K562 (cell line): ENCODE measurements at regions not wholly inside any gene's neighbourhood (a gene's known extent, or its start where the extent isn't known, plus 50 kb on each side); places are given as distances from the start of the nearest gene placed in this dataset.

Source experiments
- ATAC-seq: fragments of 200-7000 bp; cut with Tn5 transposase; 3 replicates; pipeline ENCODE4 v1.9.1; 2020; ENCODE audit warnings: moderate library complexity
- BruUV-seq: library from RNA; stranded (reverse); fragments of 400-500 nt; replicated peaks from 2 replicates; lab custom pipeline; 2021; lab: Mats Ljungman, UMichigan
- CTCF ChIA-PET: fragments of 300-600 bp; formaldehyde crosslinking; extraction: SDS; loops from one replicate; lab custom pipeline; 2021; ENCODE audit warnings: low intra/inter-chr PET ratio; lab: Yijun Ruan, JAX
- POLR2A ChIA-PET: fragments of 300-600, 350-650 bp; sonication (Branson Sonifier 250); formaldehyde crosslinking; extraction: SDS; loops from one replicate; lab custom pipeline; 2021; ENCODE audit warnings: antibody characterized with exemption, inconsistent platforms; lab: Yijun Ruan, JAX
- DNase-seq, 4 experiments: peaks; one replicate each; pipeline versions ENCODE4 v3.0.0 to v3.0.0-alpha.2; 2011 to 2018; ENCODE audit warnings: low spot score in 3 of 4, mixed read lengths in 3 of 4; ENCODE audit errors: extremely low read depth in 1 of 4
- FAIRE-seq: peaks from 2 replicates; lab custom pipeline; 2011; peaks lifted over from hg19 to GRCh38; lab: Jason Lieb, UNC
- H2AFZ ChIP-seq: 2 replicates; pipeline ENCODE4 v1.6.0; 2011; ENCODE audit warnings: low read depth, low read length, control low read depth, inconsistent platforms
- H3K27ac ChIP-seq: fragments of 200-600 bp; 3 replicates; pipeline ENCODE4 v1.8.0; 2011; ENCODE audit warnings: low read depth, mild to moderate bottlenecking, control low read depth, inconsistent platforms, low read length, moderate library complexity, mixed read lengths; ENCODE audit errors: extremely low read depth
- H3K27me3 ChIP-seq, 2 experiments: fragments of 300-600 bp in 1 of 2; 2 replicates in 1 of 2; 3 replicates in 1 of 2; pipeline versions ENCODE4 v1.6.0 to v1.8.0; 2011; ENCODE audit warnings: inconsistent platforms in 2 of 2, low read length in 2 of 2, mild to moderate bottlenecking in 1 of 2, mixed read lengths in 1 of 2, moderate library complexity in 1 of 2; ENCODE audit not compliant: control insufficient read depth in 2 of 2, insufficient read depth in 2 of 2
- H3K36me3 ChIP-seq: fragments of 300-600 bp; 3 replicates; pipeline ENCODE4 v1.8.0; 2011; ENCODE audit warnings: mild to moderate bottlenecking, low read length, inconsistent platforms; ENCODE audit not compliant: control insufficient read depth, insufficient read depth
- H3K4me1 ChIP-seq, 2 experiments: fragments of 200-600 bp in 1 of 2; replicated peaks in 1 of 2; 2 replicates in 1 of 2; 3 replicates in 1 of 2; pipeline versions ENCODE4 v1.5.1 to v1.8.0; 2011; ENCODE audit warnings: inconsistent platforms in 2 of 2, low read length in 2 of 2, mild to moderate bottlenecking in 1 of 2, mixed read lengths in 1 of 2, moderate library complexity in 1 of 2; ENCODE audit not compliant: control insufficient read depth in 2 of 2, insufficient read depth in 2 of 2
- H3K4me2 ChIP-seq: 2 replicates; pipeline ENCODE4 v1.6.1; 2011; ENCODE audit warnings: low read length, control low read depth, inconsistent platforms, mixed read lengths; ENCODE audit not compliant: insufficient read depth
- H3K4me3 ChIP-seq: fragments of 200-600 bp; sonication (generic), shearing (Covaris generic); 2 replicates; pipeline ENCODE4 v1.5.1; 2016; ENCODE audit warnings: control low read depth, inconsistent platforms
- H3K79me2 ChIP-seq: fragments of 200-600 bp; 3 replicates; pipeline ENCODE4 v1.8.0; 2011; ENCODE audit warnings: low read length, inconsistent platforms; ENCODE audit not compliant: control insufficient read depth, insufficient read depth
- H3K9ac ChIP-seq, 2 experiments: 2 replicates each; pipeline versions ENCODE4 v1.6.0 to v1.6.1; 2011; ENCODE audit warnings: low read depth in 2 of 2, low read length in 2 of 2, control low read depth in 1 of 2, inconsistent platforms in 1 of 2, mild to moderate bottlenecking in 1 of 2, mixed read lengths in 1 of 2; ENCODE audit not compliant: insufficient read depth in 1 of 2
- H3K9me1 ChIP-seq: one replicate; pipeline ENCODE4 v1.6.0; 2011; ENCODE audit warnings: inconsistent platforms, mild to moderate bottlenecking, low read length, moderate library complexity; ENCODE audit not compliant: control insufficient read depth, insufficient read depth
- H3K9me3 ChIP-seq: replicated peaks from 2 replicates; pipeline ENCODE4 v1.5.1; 2011; ENCODE audit warnings: low read depth, low read length, inconsistent platforms; ENCODE audit not compliant: control insufficient read depth, insufficient read depth
- H4K20me1 ChIP-seq: replicated peaks from 2 replicates; pipeline ENCODE4 v1.6.1; 2011; ENCODE audit warnings: low read length, inconsistent platforms, mixed read lengths; ENCODE audit not compliant: control insufficient read depth, insufficient read depth
- ARID3A ChIP-seq: IDR thresholded peaks from 2 replicates; pipeline ENCODE4 v1.6.1; 2012; ENCODE audit warnings: low read depth, low read length, improper control_type of control experiment, borderline replicate concordance
- ATF1 ChIP-seq, 2 experiments: fragments of 450-650 bp in 1 of 2; IDR thresholded peaks; 2 replicates each; pipeline ENCODE4 v1.6.1; 2016; ENCODE audit warnings: missing compliant biosample characterization in 1 of 2, missing genetic modification characterization in 1 of 2
- FOSL1 ChIP-seq: fragments of 200-800 bp; sonication (Bioruptor generic); conservative IDR thresholded peaks from 2 replicates; pipeline ENCODE4 v1.6.1; 2016; ENCODE audit warnings: missing genetic modification characterization, missing compliant biosample characterization
- JUN ChIP-seq, 2 experiments: sonication (generic) in 1 of 2; formaldehyde crosslinking in 1 of 2; IDR thresholded peaks; 2 replicates each; pipeline versions ENCODE4 v1.6.1 to v1.8.0; 2012 to 2022; ENCODE audit warnings: borderline replicate concordance in 2 of 2, mild to moderate bottlenecking in 2 of 2, improper control_type of control experiment in 1 of 2, low read depth in 1 of 2, low read length in 1 of 2, missing genetic modification reagents in 1 of 2
- MTF1 ChIP-seq: fragments of 250-450 bp; sonication (Bioruptor Pico); IDR thresholded peaks from 2 replicates; pipeline ENCODE4 v1.9.0; 2021; ENCODE audit warnings: moderate library complexity, mild to moderate bottlenecking, inconsistent platforms, borderline replicate concordance
- MXI1 ChIP-seq: IDR thresholded peaks from 2 replicates; pipeline ENCODE4 v1.6.1; 2011; ENCODE audit warnings: low read depth, mild to moderate bottlenecking, improper control_type of control experiment, low read length
- PTTG1 ChIP-seq: fragments of 450-650 bp; IDR thresholded peaks from 2 replicates; pipeline ENCODE4 v1.6.1; 2016; ENCODE audit warnings: low read depth, mild to moderate bottlenecking, missing genetic modification characterization, missing compliant biosample characterization
- RBM15 ChIP-seq: fragments of 200-400 bp; formaldehyde crosslinking; IDR thresholded peaks from 2 replicates; pipeline ENCODE4 v1.6.1; 2018; ENCODE audit warnings: mild to moderate bottlenecking, low read length, moderate library complexity; ENCODE audit not compliant: insufficient read depth
- RREB1 ChIP-seq: fragments of 250-450 bp; sonication (Bioruptor Pico); IDR thresholded peaks from 2 replicates; pipeline ENCODE4 v1.4.0; 2020
- SMARCA4 ChIP-seq: fragments of 450-650 bp; IDR thresholded peaks from 2 replicates; pipeline ENCODE4 v1.6.1; 2016
- ZNF239 ChIP-seq: fragments of 250-450 bp; sonication (Bioruptor Pico); IDR thresholded peaks from 2 replicates; pipeline ENCODE4 v1.4.0; 2020; ENCODE audit warnings: mild to moderate bottlenecking
- ZNF668 ChIP-seq: fragments of 250-450 bp; sonication (Bioruptor Pico); IDR thresholded peaks from 2 replicates; pipeline ENCODE4 v1.8.0; 2022; ENCODE audit warnings: mild to moderate bottlenecking, inconsistent platforms
- WGBS: fragments of 100-300 bp; shearing (Covaris generic); methylation state at CpG from one replicate; pipeline ENCODE4 v1.1.6; 2016; ENCODE audit warnings: low coverage, mixed read lengths; ENCODE audit not compliant: insufficient coverage; ENCODE audit errors: missing lambda C conversion rate; 5-methylcytosine and 5-hydroxymethylcytosine counted together
- in situ Hi-C: fragments of 300-500 bp; cut with MboI; formaldehyde crosslinking; loops from 4 replicates; pipeline ENCODE4 v1.15.0; 2018; ENCODE audit warnings: inconsistent platforms, mixed read lengths
- intact Hi-C: fragments of 100-400 bp; cut with micrococcal nuclease; formaldehyde crosslinking; loops from 2 replicates; pipeline ENCODE4 v1.14.2; 2022
- TF ChIP-seq, protein P1 (sequence below): fragments of 450-650 bp; formaldehyde crosslinking; conservative IDR thresholded peaks from 2 replicates; pipeline ENCODE4 v1.4.0; 2022; ENCODE audit warnings: mild to moderate bottlenecking, missing genetic modification characterization

DNA sequence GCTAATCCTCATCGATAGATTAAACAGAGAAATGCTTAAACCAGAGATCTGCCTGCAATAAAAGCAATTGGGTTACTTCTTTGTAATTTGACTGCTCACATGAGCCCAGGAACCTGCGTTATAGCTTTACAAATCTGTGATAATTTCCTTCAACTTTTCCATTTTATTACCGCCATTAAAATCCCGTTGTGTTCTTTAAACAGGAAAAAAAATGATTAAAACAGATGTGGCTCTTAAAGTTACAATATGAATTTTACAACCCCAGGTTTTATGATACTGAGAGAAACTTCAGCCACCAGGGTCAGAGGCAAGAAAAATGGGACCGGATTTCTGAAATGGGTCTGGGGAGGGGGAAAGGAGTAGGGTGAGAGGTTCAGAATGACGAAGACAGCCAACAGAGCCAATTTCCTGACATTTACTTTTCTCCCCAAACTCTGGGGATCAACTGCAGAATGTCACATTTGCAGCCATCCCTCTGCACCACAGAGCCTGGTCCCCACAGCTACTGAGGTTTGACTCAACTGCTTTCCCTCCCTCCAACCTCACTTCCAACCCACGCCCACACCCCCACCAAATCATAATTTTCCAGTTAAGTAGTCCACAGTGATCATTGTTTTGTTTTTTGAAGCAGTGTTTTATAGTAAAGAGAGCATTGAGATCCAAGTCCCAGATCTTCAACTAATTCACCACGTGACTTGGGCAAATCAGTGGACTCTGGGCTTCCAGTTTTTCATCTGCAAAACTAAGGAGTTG, 77.6 kb upstream of the EYA2 start:
- H3K4me2 ChIP-seq, result no peak overlapping the region
- no peak for TF ChIP-seq ARID3A
- TF ChIP-seq FOSL1 (tag), result no peak
- TF ChIP-seq ZNF668 (CRISPR knock-in tag), result no peak
- no peak for TF ChIP-seq RBM15
- no peak for TF ChIP-seq MXI1
- TF ChIP-seq, protein P1, sequence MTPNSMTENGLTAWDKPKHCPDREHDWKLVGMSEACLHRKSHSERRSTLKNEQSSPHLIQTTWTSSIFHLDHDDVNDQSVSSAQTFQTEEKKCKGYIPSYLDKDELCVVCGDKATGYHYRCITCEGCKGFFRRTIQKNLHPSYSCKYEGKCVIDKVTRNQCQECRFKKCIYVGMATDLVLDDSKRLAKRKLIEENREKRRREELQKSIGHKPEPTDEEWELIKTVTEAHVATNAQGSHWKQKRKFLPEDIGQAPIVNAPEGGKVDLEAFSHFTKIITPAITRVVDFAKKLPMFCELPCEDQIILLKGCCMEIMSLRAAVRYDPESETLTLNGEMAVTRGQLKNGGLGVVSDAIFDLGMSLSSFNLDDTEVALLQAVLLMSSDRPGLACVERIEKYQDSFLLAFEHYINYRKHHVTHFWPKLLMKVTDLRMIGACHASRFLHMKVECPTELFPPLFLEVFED (CRISPR knock-in tag), result no peak
- no peak for TF ChIP-seq JUN (IDR thresholded peaks at IDR 0.05; ENCODE audit: borderline replicate concordance, low read depth, low read length)
- no peak for TF ChIP-seq JUN (CRISPR knock-in tag; IDR thresholded peaks at IDR 0.05; ENCODE audit: borderline replicate concordance)
- no peak for TF ChIP-seq PTTG1 (tag)
- TF ChIP-seq ATF1 (CRISPR knock-in tag; IDR thresholded peaks at IDR 0.05), result no peak
- no peak for TF ChIP-seq ATF1 (tag; IDR thresholded peaks at IDR 0.05)
- TF ChIP-seq RREB1, result no peak
- TF ChIP-seq MTF1 (CRISPR knock-in tag), result no peak
- TF ChIP-seq ZNF239 (CRISPR knock-in tag), result no peak
- TF ChIP-seq SMARCA4, result no peak
- no peaks in the 10 kb centered on the region for H3K36me3 ChIP-seq
- H3K9ac ChIP-seq, result no peak overlapping the region
- 2% methylated on average over 8 of the region's 8 CpGs for WGBS
- POLR2A ChIA-PET, result interaction anchor here (0.6 kb wide), 1 partner anchor 379 kb away, joined by 3 read pairs; no protein-coding TSS in a partner anchor
- no peaks in the 10 kb centered on the region for H4K20me1 ChIP-seq
- no peak overlapping the region for H3K4me3 ChIP-seq
- ATAC-seq (no peak), DNase-seq (no peak), FAIRE-seq (no peak)
- no peaks in the 10 kb centered on the region for H3K4me1 ChIP-seq
- in situ Hi-C loops (no loop called here), intact Hi-C loops (no loop called here)
- H3K9me1 ChIP-seq, result no peaks in the 10 kb centered on the region
- no TSS peak for BruUV-seq
- no peak overlapping the region for H2AFZ ChIP-seq
- H3K79me2 ChIP-seq, result no peaks in the 10 kb centered on the region
- CTCF ChIA-PET, result no interaction called here
- H3K9me3 ChIP-seq, result no peaks in the 10 kb centered on the region
- H3K27me3 ChIP-seq, result peaks cover 0 to 11% of the 10 kb centered on the region in 2 experiments; a peak in 3 of 5 replicates
- no peak overlapping the region for H3K27ac ChIP-seq
